ENCODE measurements at regions not wholly inside any gene's neighbourhood (a gene's known extent, or its start where the extent isn't known, plus 50 kb on each side); places are given as distances from the start of the nearest gene placed in this dataset.
A peak's percentile ranks its signal among the peaks of the same experiment; 100 is the strongest.

DNA sequence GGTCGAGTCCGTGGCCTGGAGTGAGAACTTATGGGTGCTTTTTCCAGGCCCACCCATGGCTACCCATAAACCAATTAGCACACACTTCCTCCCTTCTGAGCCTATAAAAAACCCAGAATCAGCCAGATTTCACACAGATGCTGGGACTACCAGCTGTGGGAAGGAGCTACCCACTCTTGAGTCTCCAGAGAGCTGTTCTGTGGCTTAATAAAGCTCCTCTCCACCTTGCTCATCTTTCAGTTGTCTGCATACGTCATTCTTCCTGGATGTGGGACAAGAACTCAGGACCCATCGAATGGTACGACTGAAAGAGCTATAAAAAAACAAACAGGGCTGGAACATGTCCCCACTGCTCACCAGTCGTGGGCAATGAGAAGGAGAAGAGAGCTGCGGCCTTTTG, 555.4 kb upstream of the CCDC54 start:
- no peaks in the 10 kb centered on the region for H3K9me3 ChIP-seq (ENCODE audit: control insufficient read depth in 2 of 2, low read length in 2 of 2)
- Mint-ChIP-seq H3K27ac (no peak overlapping the region), H3K27me3 (no peaks in the 10 kb centered on the region), H3K9me3 (peaks cover 0 to 2% (median 0%) of the 10 kb centered on the region in 7 donors), H3K4me3 (no peak overlapping the region), H3K4me1 (no peaks in the 10 kb centered on the region), H3K36me3 (no peaks in the 10 kb centered on the region)
- no peak overlapping the region for H3K27ac ChIP-seq (ENCODE audit: insufficient read depth, low read length, poor library complexity, severe bottlenecking)
- no peaks in the 10 kb centered on the region for H3K36me3 ChIP-seq (ENCODE audit: control insufficient read depth, insufficient read depth, low read length)
- ATAC-seq (ENCODE audit: low read depth in 2 of 2) (no peak), DNase-seq (no peak)
- no peaks in the 10 kb centered on the region for H3K27me3 ChIP-seq (ENCODE audit: control insufficient read depth, insufficient read depth, low read length)
- H3K4me1 ChIP-seq (ENCODE audit: control insufficient read depth, insufficient read depth, low read length, poor library complexity, severe bottlenecking), result no peaks in the 10 kb centered on the region
- H3K4me3 ChIP-seq (ENCODE audit: low read depth, low read length), result no peak overlapping the region

DNA sequence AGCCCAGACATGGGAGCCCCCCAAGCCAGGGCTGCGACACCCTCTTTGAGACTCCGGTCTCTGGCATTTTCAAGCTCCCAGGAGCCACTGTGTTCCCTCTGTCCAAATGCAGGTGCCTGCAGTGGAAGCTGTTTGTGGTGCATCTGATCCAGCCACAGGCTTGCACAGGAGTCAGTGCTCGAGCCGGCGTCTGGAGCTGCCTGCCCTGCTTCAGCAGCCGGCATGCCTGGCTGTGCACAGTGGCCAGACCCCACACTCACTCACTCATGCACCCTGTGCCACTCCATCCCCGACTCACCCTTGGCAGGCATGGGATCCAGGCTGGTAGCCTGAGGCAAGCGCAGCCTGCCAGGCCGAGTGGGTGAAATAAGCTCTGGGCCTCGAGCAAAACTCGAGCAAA, 555.0 kb upstream of the CCDC54 start:
- H3K27me3 ChIP-seq (ENCODE audit: control insufficient read depth, insufficient read depth, low read length), result no peaks in the 10 kb centered on the region
- H3K4me3 Mint-ChIP-seq, result no peak overlapping the region
- H3K9me3 ChIP-seq (ENCODE audit: control insufficient read depth in 2 of 2, low read length in 2 of 2), result no peaks in the 10 kb centered on the region
- no peaks in the 10 kb centered on the region for H3K4me1 ChIP-seq (ENCODE audit: control insufficient read depth, insufficient read depth, low read length, poor library complexity, severe bottlenecking)
- DNase-seq (no peak), ATAC-seq (ENCODE audit: low read depth in 2 of 2) (no peak)
- H3K4me1 Mint-ChIP-seq, result peaks cover 0 to under 1% (median 0%) of the 10 kb centered on the region in 4 donors
- no peak overlapping the region for H3K27ac ChIP-seq (ENCODE audit: insufficient read depth, low read length, poor library complexity, severe bottlenecking)
- no peaks in the 10 kb centered on the region for H3K36me3 Mint-ChIP-seq
- H3K9me3 Mint-ChIP-seq, result peaks cover 0 to 2% (median 0%) of the 10 kb centered on the region in 7 donors
- no peak overlapping the region for H3K4me3 ChIP-seq (ENCODE audit: low read depth, low read length)
- no peaks in the 10 kb centered on the region for H3K36me3 ChIP-seq (ENCODE audit: control insufficient read depth, insufficient read depth, low read length)
- H3K27me3 Mint-ChIP-seq, result no peaks in the 10 kb centered on the region
- no peak overlapping the region for H3K27ac Mint-ChIP-seq

DNA sequence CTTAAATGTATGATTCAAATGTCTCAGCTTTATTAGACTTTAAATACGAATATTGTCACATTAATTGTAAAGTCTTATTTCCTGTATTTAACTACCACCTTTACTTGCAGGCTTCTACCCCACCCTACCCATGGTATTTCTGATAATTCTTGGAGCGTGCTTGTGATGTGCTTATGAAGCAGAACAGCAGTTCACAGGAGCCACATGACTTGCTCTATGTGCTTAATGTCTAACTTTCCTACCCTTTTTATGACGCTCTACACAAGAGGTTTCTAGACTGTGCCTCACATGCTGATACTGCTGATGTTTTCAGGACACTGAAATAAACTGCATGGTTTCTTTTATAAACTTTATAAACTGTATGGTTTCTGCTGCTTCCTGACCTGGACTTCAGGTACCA, 553.5 kb upstream of the CCDC54 start:
- H3K36me3 ChIP-seq (ENCODE audit: control insufficient read depth, insufficient read depth, low read length), result no peaks in the 10 kb centered on the region
- H3K4me3 Mint-ChIP-seq, result no peak overlapping the region
- H3K27ac ChIP-seq (ENCODE audit: insufficient read depth, low read length, poor library complexity, severe bottlenecking), result no peak overlapping the region
- no peaks in the 10 kb centered on the region for H3K36me3 Mint-ChIP-seq
- no peak overlapping the region for H3K27ac Mint-ChIP-seq
- no peak for DNase-seq
- H3K27me3 Mint-ChIP-seq, result no peaks in the 10 kb centered on the region
- H3K4me1 ChIP-seq (ENCODE audit: control insufficient read depth, insufficient read depth, low read length, poor library complexity, severe bottlenecking), result no peaks in the 10 kb centered on the region
- no peaks in the 10 kb centered on the region for H3K9me3 ChIP-seq (ENCODE audit: control insufficient read depth in 2 of 2, low read length in 2 of 2)
- no peak overlapping the region for H3K4me3 ChIP-seq (ENCODE audit: low read depth, low read length)
- H3K27me3 ChIP-seq (ENCODE audit: control insufficient read depth, insufficient read depth, low read length), result no peaks in the 10 kb centered on the region
- ATAC-seq (ENCODE audit: low read depth in 2 of 2), result no peak
- peaks cover 0 to 2% (median 0%) of the 10 kb centered on the region in 7 donors for H3K9me3 Mint-ChIP-seq
- peaks cover 0 to 3% (median 0%) of the 10 kb centered on the region in 4 donors for H3K4me1 Mint-ChIP-seq

DNA sequence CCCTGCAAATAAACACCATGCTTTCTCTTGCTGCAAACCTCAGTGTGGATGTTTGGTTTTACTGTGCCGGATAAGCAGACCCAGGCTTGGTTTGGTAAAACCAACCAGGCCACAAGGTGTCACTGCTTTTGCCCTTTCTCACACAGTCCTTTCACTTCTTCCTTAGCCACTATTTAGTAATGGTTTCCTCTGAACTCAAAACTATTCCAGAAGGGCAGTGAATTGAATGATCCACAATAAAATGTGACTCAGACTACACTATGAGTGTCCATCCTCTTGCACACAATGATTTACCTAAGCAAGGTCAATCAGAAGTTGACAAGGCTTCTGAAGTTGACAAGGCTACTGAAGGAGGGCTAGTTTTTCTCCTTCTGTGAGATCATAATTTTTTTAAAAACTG, 552.4 kb upstream of the CCDC54 start:
- H3K4me3 Mint-ChIP-seq, result no peak overlapping the region
- no peaks in the 10 kb centered on the region for H3K4me1 ChIP-seq (ENCODE audit: control insufficient read depth, insufficient read depth, low read length, poor library complexity, severe bottlenecking)
- H3K9me3 ChIP-seq (ENCODE audit: control insufficient read depth in 2 of 2, low read length in 2 of 2), result no peaks in the 10 kb centered on the region
- H3K27me3 Mint-ChIP-seq, result no peaks in the 10 kb centered on the region
- no peak for ATAC-seq (ENCODE audit: low read depth in 2 of 2)
- H3K36me3 Mint-ChIP-seq, result no peaks in the 10 kb centered on the region
- H3K27ac Mint-ChIP-seq, result no peak overlapping the region
- H3K4me1 Mint-ChIP-seq, result peaks cover 0 to 3% (median 0%) of the 10 kb centered on the region in 4 donors
- H3K36me3 ChIP-seq (ENCODE audit: control insufficient read depth, insufficient read depth, low read length), result no peaks in the 10 kb centered on the region
- DNase-seq, result peak in 1 of 3 donors; percentile 1
- no peak overlapping the region for H3K27ac ChIP-seq (ENCODE audit: insufficient read depth, low read length, poor library complexity, severe bottlenecking)
- no peak overlapping the region for H3K4me3 ChIP-seq (ENCODE audit: low read depth, low read length)
- H3K27me3 ChIP-seq (ENCODE audit: control insufficient read depth, insufficient read depth, low read length), result no peaks in the 10 kb centered on the region
- peaks cover 0 to 3% (median 0%) of the 10 kb centered on the region in 7 donors for H3K9me3 Mint-ChIP-seq

DNA sequence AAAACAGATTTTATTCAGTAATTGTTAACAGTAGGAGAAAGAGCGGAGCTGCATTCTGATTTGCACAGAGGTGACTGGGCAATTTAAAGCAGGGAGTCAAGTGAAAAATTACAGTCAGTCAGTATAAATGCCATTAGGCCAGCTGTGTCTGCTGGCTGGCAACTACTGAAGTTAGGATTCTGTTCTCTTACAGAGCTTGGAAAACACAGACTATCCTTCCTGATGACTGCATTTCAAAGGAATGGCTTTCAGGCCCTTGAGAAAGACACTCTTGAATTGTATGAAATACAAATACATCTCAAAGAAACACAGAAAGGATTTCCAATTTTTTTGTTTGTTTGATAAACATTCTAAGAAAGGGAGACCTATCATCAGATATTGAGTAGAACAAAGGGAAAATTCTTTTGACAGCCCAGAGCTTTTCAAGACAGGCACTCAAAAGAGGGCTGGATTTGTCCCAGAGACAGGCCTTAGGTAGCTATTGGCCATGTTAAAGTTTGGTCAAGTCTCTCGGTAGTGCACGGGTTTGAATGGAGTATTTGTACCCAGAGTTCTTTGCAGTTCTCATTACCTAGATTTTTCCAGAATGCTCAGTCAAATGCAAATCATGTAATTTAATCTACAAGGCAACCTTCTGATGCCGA, 551.2 kb upstream of the CCDC54 start:
- H3K4me1 Mint-ChIP-seq, result peaks cover 0 to 3% (median 0%) of the 10 kb centered on the region in 4 donors
- DNase-seq, result no peak
- Histone ChIP-seq H3K36me3 (ENCODE audit: control insufficient read depth, insufficient read depth, low read length) (no peaks in the 10 kb centered on the region), H3K27ac (ENCODE audit: insufficient read depth, low read length, poor library complexity, severe bottlenecking) (no peak overlapping the region), H3K9me3 (ENCODE audit: control insufficient read depth in 2 of 2, low read length in 2 of 2) (no peaks in the 10 kb centered on the region), H3K27me3 (ENCODE audit: control insufficient read depth, insufficient read depth, low read length) (no peaks in the 10 kb centered on the region), H3K4me1 (ENCODE audit: control insufficient read depth, insufficient read depth, low read length, poor library complexity, severe bottlenecking) (no peaks in the 10 kb centered on the region), H3K4me3 (ENCODE audit: low read depth, low read length) (no peak overlapping the region)
- ATAC-seq (ENCODE audit: low read depth in 2 of 2), result no peak
- no peaks in the 10 kb centered on the region for H3K36me3 Mint-ChIP-seq
- no peak overlapping the region for H3K27ac Mint-ChIP-seq
- peaks cover 0 to 4% (median 2%) of the 10 kb centered on the region in 7 donors for H3K9me3 Mint-ChIP-seq
- H3K27me3 Mint-ChIP-seq, result no peaks in the 10 kb centered on the region
- no peak overlapping the region for H3K4me3 Mint-ChIP-seq

DNA sequence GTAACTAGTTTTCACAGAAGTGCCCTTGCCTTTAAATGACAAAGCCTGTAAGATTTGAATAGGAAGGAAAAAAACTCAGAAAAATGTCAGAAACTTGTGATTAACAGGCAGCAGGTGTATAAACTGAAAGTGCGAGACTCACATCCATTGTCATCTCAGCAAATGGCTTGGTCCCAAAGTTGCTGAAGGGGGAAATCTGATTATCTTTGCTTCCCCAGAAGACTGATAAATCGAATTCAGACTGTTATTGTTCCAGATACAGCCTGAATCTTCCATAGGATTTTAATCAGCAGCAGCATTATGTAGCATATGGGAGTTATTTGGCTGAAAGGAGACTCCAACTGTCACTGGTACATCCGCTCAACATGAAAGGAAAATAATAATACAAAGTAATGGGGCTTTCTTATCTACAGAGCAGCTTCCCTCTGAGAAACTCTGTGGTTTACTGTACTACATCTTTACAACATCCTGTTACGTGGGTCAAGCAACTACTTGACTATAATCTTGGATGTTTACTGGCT, 550.4 kb upstream of the CCDC54 start:
- H3K27ac ChIP-seq (ENCODE audit: insufficient read depth, low read length, poor library complexity, severe bottlenecking), result no peak overlapping the region
- H3K9me3 ChIP-seq (ENCODE audit: control insufficient read depth in 2 of 2, low read length in 2 of 2), result no peaks in the 10 kb centered on the region
- H3K27me3 Mint-ChIP-seq, result no peaks in the 10 kb centered on the region
- no peaks in the 10 kb centered on the region for H3K4me1 ChIP-seq (ENCODE audit: control insufficient read depth, insufficient read depth, low read length, poor library complexity, severe bottlenecking)
- no peak overlapping the region for H3K4me3 ChIP-seq (ENCODE audit: low read depth, low read length)
- no peak overlapping the region for H3K4me3 Mint-ChIP-seq
- DNase-seq (peak in 1 of 3 donors; percentile 25), ATAC-seq (ENCODE audit: low read depth in 2 of 2) (no peak)
- peaks cover 0 to 7% (median 4%) of the 10 kb centered on the region in 7 donors for H3K9me3 Mint-ChIP-seq
- no peaks in the 10 kb centered on the region for H3K36me3 ChIP-seq (ENCODE audit: control insufficient read depth, insufficient read depth, low read length)
- H3K27me3 ChIP-seq (ENCODE audit: control insufficient read depth, insufficient read depth, low read length), result no peaks in the 10 kb centered on the region
- no peaks in the 10 kb centered on the region for H3K36me3 Mint-ChIP-seq
- peaks cover 0 to 3% (median 0%) of the 10 kb centered on the region in 4 donors for H3K4me1 Mint-ChIP-seq
- H3K27ac Mint-ChIP-seq, result no peak overlapping the region

DNA sequence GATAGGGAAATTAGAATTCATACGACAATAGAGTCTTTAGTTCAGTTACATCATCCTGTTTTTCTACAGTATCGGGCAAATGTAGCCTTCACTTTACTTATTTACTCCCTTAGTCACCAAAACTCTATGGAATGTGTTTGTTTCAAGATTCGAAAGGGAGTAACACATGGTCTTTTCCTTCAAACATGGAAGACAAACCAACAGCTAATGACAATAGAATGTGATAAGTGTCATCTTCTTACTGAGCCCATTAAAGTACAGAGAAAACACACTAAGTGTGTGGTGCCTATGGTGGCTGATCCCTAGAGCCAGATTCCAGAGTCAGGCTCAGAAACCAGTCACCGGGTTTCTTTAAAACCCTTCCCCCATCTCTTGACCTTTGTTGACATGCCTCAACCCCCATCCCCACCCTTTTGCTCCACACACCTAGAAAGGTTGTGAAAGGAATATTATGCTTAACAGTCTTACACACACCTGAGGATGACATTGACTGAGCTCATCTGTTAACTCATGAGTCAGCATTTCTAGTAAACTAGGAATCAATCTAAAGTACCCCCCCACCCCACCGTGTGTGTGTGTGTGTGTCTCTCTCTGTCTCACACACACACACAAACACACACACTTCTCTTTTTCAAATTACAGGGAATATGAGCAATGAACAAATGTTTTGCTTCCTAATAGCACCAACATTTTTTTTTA, 549.6 kb upstream of the CCDC54 start:
- H3K9me3 Mint-ChIP-seq, result peaks cover 0 to 15% (median 6%) of the 10 kb centered on the region in 7 donors
- no peak overlapping the region for H3K4me3 Mint-ChIP-seq
- Histone ChIP-seq H3K4me3 (ENCODE audit: low read depth, low read length) (no peak overlapping the region), H3K27me3 (ENCODE audit: control insufficient read depth, insufficient read depth, low read length) (no peaks in the 10 kb centered on the region), H3K27ac (ENCODE audit: insufficient read depth, low read length, poor library complexity, severe bottlenecking) (no peak overlapping the region), H3K36me3 (ENCODE audit: control insufficient read depth, insufficient read depth, low read length) (no peaks in the 10 kb centered on the region), H3K4me1 (ENCODE audit: control insufficient read depth, insufficient read depth, low read length, poor library complexity, severe bottlenecking) (no peaks in the 10 kb centered on the region), H3K9me3 (ENCODE audit: control insufficient read depth in 2 of 2, low read length in 2 of 2) (peaks cover 0 to 8% of the 10 kb centered on the region in 2 experiments)
- H3K4me1 Mint-ChIP-seq, result peaks cover 0 to 3% (median 0%) of the 10 kb centered on the region in 4 donors
- no peak overlapping the region for H3K27ac Mint-ChIP-seq
- no peak for DNase-seq
- H3K27me3 Mint-ChIP-seq, result no peaks in the 10 kb centered on the region
- no peak for ATAC-seq (ENCODE audit: low read depth in 2 of 2)
- no peaks in the 10 kb centered on the region for H3K36me3 Mint-ChIP-seq
